ENCODE measurements at regions not wholly inside any gene's neighbourhood (a gene's known extent, or its start where the extent isn't known, plus 50 kb on each side); places are given as distances from the start of the nearest gene placed in this dataset.

DNA sequence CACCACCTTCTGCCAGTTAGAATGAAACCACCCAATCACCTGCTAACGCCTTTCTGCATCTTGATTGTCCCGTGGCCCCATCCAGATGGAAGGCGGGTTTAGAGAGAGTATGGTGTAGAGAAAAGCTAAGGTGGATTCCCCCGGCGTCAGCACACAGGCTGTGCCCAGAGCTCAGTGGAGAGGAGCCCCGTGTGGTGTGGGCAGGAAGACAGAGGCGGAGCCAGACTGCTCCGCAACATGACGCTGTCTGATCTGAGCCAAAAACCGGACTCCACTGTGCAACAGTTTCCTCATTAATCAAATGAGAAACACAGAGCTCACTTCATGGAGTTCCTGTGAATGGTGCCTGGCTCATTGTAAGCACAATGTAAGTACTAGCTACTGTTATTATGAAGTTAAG is 448.1 kb upstream of the SMIM21 start:
- TF ChIP-seq EZH2 (IDR thresholded peaks at IDR 0.05; ENCODE audit: low read depth) (no peak), CTCF (conservative IDR thresholded peaks at IDR 0.05) (no peak)
